WTC11 (cell line): ENCODE measurements at regions not wholly inside any gene's neighbourhood (a gene's known extent, or its start where the extent isn't known, plus 50 kb on each side); places are given as distances from the start of the nearest gene placed in this dataset.
"Not testable (repeated sequence)": the region's sequence is repeated elsewhere in the genome, so short reads cannot be mapped to it uniquely, and the experiment has no call there.

ENCODE experiments used
- ATAC-seq: fragments of 200-7000 bp; cut with Tn5 transposase; 2 replicates; pipeline ENCODE4 v1.10.0; 2021; ENCODE audit warnings: mild to moderate bottlenecking, moderate library complexity
- CTCF ChIA-PET: fragments of 300-600 bp; sonication (Branson Sonifier 250); formaldehyde crosslinking; loops from one replicate; lab custom pipeline; 2021; ENCODE audit warnings: antibody characterized with exemption; lab: Charles Lee
- POLR2A ChIA-PET: fragments of 350-600 bp; sonication (Branson Sonifier 250); formaldehyde crosslinking; loops from one replicate; lab custom pipeline; 2021; ENCODE audit warnings: antibody characterized with exemption; lab: Charles Lee
- DNase-seq: peaks from one replicate; pipeline ENCODE4 v3.0.0; 2021; ENCODE audit warnings: low spot score
- H3K27ac Mint-ChIP-seq: 2 replicates; pipeline ENCODE4 v1.8.0; 2021; ENCODE audit warnings: mixed read lengths
- H3K27me3 Mint-ChIP-seq: 2 replicates; pipeline ENCODE4 v1.8.0; 2021; ENCODE audit warnings: low read depth, mild to moderate bottlenecking, moderate library complexity, mixed read lengths
- H3K36me3 Mint-ChIP-seq: 2 replicates; pipeline ENCODE4 v1.8.0; 2021; ENCODE audit warnings: mixed read lengths
- H3K4me1 Mint-ChIP-seq: 2 replicates; pipeline ENCODE4 v1.8.0; 2022; ENCODE audit warnings: mixed read lengths
- H3K4me3 Mint-ChIP-seq: 2 replicates; pipeline ENCODE4 v1.8.0; 2021; ENCODE audit warnings: mild to moderate bottlenecking, moderate library complexity, mixed read lengths
- H3K9me3 Mint-ChIP-seq: 2 replicates; pipeline ENCODE4 v1.8.0; 2021; ENCODE audit warnings: mixed read lengths
- ATF1 ChIP-seq: sonication (generic); formaldehyde crosslinking; IDR thresholded peaks from 2 replicates; pipeline ENCODE4 v1.8.1; 2023; ENCODE audit warnings: mild to moderate bottlenecking, moderate library complexity, missing genetic modification reagents
- ELF4 ChIP-seq: sonication (generic); formaldehyde crosslinking; IDR thresholded peaks from 2 replicates; pipeline ENCODE4 v1.8.1; 2022; ENCODE audit warnings: low read depth, mild to moderate bottlenecking, moderate library complexity, missing genetic modification reagents
- RELA ChIP-seq: sonication (generic); formaldehyde crosslinking; IDR thresholded peaks from 2 replicates; pipeline ENCODE4 v1.8.1; 2022; ENCODE audit warnings: missing genetic modification reagents, mild to moderate bottlenecking, borderline replicate concordance
- SOX15 ChIP-seq: fragments of 250-450 bp; sonication (Bioruptor Pico); IDR thresholded peaks from 2 replicates; pipeline ENCODE4 v1.9.0; 2021; ENCODE audit warnings: mild to moderate bottlenecking
- ZBTB21 ChIP-seq: sonication (generic); formaldehyde crosslinking; IDR thresholded peaks from 2 replicates; pipeline ENCODE4 v1.8.1; 2023; ENCODE audit warnings: mild to moderate bottlenecking, missing genetic modification reagents, borderline replicate concordance
- ZNF671 ChIP-seq: fragments of 250-450 bp; sonication (Bioruptor Pico); IDR thresholded peaks from 2 replicates; pipeline ENCODE4 v1.8.0; 2021; ENCODE audit warnings: mild to moderate bottlenecking
- TF ChIP-seq, protein P1 (sequence below): sonication (generic); formaldehyde crosslinking; IDR thresholded peaks from 2 replicates; pipeline ENCODE4 v1.8.1; 2022; ENCODE audit warnings: mild to moderate bottlenecking, missing genetic modification reagents, moderate library complexity, borderline replicate concordance

DNA sequence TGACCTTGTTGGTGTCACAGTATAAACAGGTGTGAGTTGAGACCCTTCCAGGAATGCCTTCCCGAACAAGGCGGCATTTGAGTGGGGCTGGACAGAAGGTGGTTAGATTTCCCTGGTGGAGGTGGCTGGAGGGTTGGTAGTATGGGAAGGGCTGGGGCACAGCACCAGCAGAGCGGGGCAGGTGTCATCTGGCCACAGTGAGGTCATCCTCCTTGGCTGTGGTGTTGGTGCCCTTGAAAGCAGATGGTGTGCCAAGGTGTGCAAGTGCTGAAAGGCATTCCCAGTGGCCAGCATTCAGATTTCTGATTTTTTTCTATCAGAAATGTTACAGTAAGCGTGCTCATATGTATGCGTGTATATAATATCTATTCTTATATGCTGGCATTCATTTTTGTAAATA is 126.6 kb downstream of the LAT start (continued):
- TF ChIP-seq SOX15 = no peak
- no peak for TF ChIP-seq ATF1
- TF ChIP-seq, protein P1, sequence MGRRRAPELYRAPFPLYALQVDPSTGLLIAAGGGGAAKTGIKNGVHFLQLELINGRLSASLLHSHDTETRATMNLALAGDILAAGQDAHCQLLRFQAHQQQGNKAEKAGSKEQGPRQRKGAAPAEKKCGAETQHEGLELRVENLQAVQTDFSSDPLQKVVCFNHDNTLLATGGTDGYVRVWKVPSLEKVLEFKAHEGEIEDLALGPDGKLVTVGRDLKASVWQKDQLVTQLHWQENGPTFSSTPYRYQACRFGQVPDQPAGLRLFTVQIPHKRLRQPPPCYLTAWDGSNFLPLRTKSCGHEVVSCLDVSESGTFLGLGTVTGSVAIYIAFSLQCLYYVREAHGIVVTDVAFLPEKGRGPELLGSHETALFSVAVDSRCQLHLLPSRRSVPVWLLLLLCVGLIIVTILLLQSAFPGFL = no peak
- TF ChIP-seq ZBTB21 (CRISPR knock-in tag) = no peak

DNA sequence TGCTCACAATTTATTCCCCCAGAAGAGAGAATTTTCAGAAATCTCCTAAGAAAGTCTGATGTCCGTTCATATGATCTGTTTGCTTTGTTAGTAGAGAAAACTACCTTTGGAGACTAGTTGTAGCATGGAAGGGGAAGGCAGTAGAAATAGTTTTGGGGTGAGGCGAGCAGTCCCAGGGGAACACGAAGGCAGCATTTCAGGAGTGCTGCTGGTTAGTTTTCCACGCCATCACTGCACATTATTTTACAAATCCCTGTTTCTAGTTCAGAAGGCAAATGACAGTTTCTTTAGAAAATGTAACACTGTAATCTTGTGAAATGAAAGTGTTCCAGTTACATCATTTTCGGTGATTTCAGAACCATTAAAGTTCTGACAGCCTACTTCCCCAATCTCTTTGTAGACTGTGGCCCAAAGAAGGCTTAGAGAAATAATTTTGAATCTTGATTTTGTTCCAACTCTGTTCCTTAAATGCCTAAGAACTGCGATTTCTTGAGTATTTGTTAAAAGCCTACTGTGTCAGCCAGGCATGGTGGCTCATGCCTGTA is 123.8 kb downstream of the LAT start:
- DNase-seq, H3K4me1 Mint-ChIP-seq, CTCF ChIA-PET, H3K27me3 Mint-ChIP-seq, H3K27ac Mint-ChIP-seq, H3K36me3 Mint-ChIP-seq, POLR2A ChIA-PET, H3K4me3 Mint-ChIP-seq, ATAC-seq, H3K9me3 Mint-ChIP-seq: not testable (repeated sequence)

DNA sequence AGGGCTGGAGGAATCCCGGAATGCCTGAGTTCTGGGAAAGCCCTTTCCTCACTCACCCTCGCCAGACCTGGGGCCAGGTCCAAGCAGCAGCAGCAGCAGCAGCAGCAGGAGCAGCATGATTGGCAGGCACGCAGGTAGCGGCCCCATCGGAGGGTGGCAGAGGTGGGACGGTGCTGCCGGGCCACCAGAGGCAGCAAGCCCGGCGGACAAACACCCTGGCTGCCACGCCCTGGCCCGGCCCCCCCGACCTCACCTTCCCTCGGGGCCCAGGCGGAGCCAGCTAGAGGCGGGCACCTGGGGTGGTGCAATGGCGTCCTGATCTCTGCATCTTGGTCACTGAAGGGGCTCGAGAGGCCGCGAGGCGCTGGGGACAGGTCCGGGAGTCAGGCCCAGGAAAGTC is 122.4 kb downstream of the LAT start:
- no peak overlapping the region for H3K27ac Mint-ChIP-seq
- peak; percentile 38 for DNase-seq
- ATAC-seq = peak; percentile 87
- no peaks in the 10 kb centered on the region for H3K36me3 Mint-ChIP-seq
- TF ChIP-seq ELF4 (CRISPR knock-in tag) = no peak
- no peak for TF ChIP-seq RELA (CRISPR knock-in tag)
- TF ChIP-seq ZNF671 = no peak
- no peaks in the 10 kb centered on the region for H3K9me3 Mint-ChIP-seq
- peaks cover 5% of the 10 kb centered on the region; the same call in 1 of the 2 replicates for H3K27me3 Mint-ChIP-seq
- peaks cover 9% of the 10 kb centered on the region for H3K4me1 Mint-ChIP-seq
- ChIA-PET CTCF (no interaction called here), POLR2A (no interaction called here)
- H3K4me3 Mint-ChIP-seq = peak overlapping the region; percentile 74

GRCh38 chr16:29106259-29106908 is 121.5 kb downstream of the LAT start:
- H3K4me1 Mint-ChIP-seq, H3K27me3 Mint-ChIP-seq, POLR2A ChIA-PET, ATAC-seq, H3K36me3 Mint-ChIP-seq, CTCF ChIA-PET, H3K27ac Mint-ChIP-seq, DNase-seq, H3K9me3 Mint-ChIP-seq: not testable (repeated sequence)
- H3K4me3 Mint-ChIP-seq = peak overlapping the region; percentile 74

DNA sequence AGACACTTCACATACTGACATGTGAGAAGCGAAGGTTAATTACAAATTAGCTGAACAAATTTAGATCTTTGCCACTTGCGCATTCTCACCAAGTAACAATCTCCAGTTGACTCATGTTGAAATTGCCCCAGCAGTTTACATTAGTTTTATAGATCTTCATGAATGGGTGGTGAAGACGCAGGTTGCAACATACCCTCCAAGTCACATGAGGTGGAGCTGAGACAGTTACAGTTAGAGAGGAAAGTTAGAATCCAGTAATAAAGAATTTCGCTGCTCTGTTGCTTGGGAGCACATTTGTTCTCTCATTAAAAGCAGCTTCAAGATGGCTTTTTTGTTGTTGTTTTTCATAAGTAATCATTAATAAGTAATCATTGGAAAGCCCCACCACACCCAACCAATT is 119.7 kb downstream of the LAT start:
- CTCF ChIA-PET, H3K27ac Mint-ChIP-seq, H3K4me1 Mint-ChIP-seq, H3K9me3 Mint-ChIP-seq, DNase-seq, H3K27me3 Mint-ChIP-seq, H3K4me3 Mint-ChIP-seq, H3K36me3 Mint-ChIP-seq, ATAC-seq: not testable (repeated sequence)
- POLR2A ChIA-PET = interaction anchor here (0.6 kb wide), 1 partner anchor 825 kb away, joined by 4 read pairs; no protein-coding TSS in a partner anchor

GRCh38 chr16:29097965-29098364 is 113.1 kb downstream of the LAT start:
- CTCF ChIA-PET, H3K4me1 Mint-ChIP-seq, H3K36me3 Mint-ChIP-seq, H3K4me3 Mint-ChIP-seq, H3K9me3 Mint-ChIP-seq, DNase-seq, H3K27ac Mint-ChIP-seq, H3K27me3 Mint-ChIP-seq, POLR2A ChIA-PET: not testable (repeated sequence)
- peak; percentile 60 for ATAC-seq

- H3K4me1 Mint-ChIP-seq, DNase-seq, H3K4me3 Mint-ChIP-seq, H3K9me3 Mint-ChIP-seq, CTCF ChIA-PET, H3K27me3 Mint-ChIP-seq, H3K27ac Mint-ChIP-seq, H3K36me3 Mint-ChIP-seq, POLR2A ChIA-PET: not testable (repeated sequence)
- ATAC-seq = peak; percentile 91
These were observed 110.1 kb downstream of the LAT start for GRCh38 chr16:29094729-29095624.

DNA sequence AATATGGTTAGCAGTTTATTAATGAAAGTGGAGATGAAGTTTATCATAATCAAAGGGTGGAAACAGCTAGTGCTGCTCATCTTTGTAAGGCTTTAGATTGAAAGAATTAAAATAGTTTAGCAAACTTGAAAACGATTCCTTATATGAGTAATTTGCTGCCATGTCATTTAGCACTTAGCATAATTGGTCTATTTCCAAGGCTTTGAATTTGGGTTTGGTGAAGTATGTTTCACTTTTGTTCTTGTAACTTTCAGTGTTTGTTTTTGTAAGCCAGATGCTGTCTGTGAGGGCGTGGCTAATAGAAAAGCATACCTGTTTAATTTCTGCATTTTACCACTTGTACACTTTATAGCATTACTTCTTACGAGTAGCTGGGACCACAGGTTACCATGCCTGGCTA is 109.5 kb downstream of the LAT start:
- H3K9me3 Mint-ChIP-seq, H3K27ac Mint-ChIP-seq, CTCF ChIA-PET, H3K36me3 Mint-ChIP-seq, H3K4me3 Mint-ChIP-seq, H3K4me1 Mint-ChIP-seq, DNase-seq, H3K27me3 Mint-ChIP-seq, POLR2A ChIA-PET, ATAC-seq: not testable (repeated sequence)

DNA sequence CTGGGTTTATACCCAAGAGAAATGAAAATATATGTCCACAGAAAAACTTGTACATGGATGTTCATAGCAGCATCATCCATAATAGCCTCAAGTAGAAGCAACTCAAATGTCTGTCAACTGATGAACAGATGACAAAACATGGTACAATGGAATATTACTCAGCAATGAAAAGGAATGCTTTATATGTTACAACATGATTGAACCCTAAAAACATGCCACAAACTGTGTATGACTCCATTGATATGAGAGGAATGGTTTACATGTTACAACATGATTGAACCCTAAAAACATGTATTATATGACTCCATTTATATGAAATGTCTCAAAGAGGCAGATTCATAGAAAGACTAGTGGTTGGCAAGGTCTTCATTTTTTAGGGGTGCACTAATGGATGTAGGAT is 104.8 kb downstream of the LAT start:
- CTCF ChIA-PET, POLR2A ChIA-PET, H3K4me1 Mint-ChIP-seq, DNase-seq, H3K4me3 Mint-ChIP-seq, H3K9me3 Mint-ChIP-seq, H3K36me3 Mint-ChIP-seq, H3K27ac Mint-ChIP-seq, H3K27me3 Mint-ChIP-seq, ATAC-seq: not testable (repeated sequence)

- peaks cover 12% of the 10 kb centered on the region for H3K27me3 Mint-ChIP-seq
- H3K27ac Mint-ChIP-seq, H3K9me3 Mint-ChIP-seq, H3K36me3 Mint-ChIP-seq, H3K4me3 Mint-ChIP-seq, ATAC-seq, POLR2A ChIA-PET, H3K4me1 Mint-ChIP-seq, CTCF ChIA-PET, DNase-seq: not testable (repeated sequence)
These were observed 102.8 kb downstream of the LAT start for GRCh38 chr16:29087673-29088072.
